Upper lobe of left lung (tissue), 4 donors: ENCODE measurements at regions not wholly inside any gene's neighbourhood (a gene's known extent, or its start where the extent isn't known, plus 50 kb on each side); places are given as distances from the start of the nearest gene placed in this dataset.

ENCODE experiments used
- POLR2A ChIP-seq, 4 donors: fragments of 450-650 bp; IDR thresholded peaks; one replicate each; pipeline ENCODE4 v1.5.1; 2016 to 2017; ENCODE audit warnings: antibody characterized with exemption in 4 of 4, mild to moderate bottlenecking in 2 of 4
- POLR2AphosphoS5 ChIP-seq, 2 donors: sonication (generic); formaldehyde crosslinking; IDR thresholded peaks; one replicate each; pipeline ENCODE4 v1.5.1; 2017; ENCODE audit warnings: antibody characterized with exemption in 2 of 2
- TF ChIP-seq, protein P1 (sequence below), 6 experiments: fragments of 450-650 bp in 4 of 6; fragments of 200-600 bp in 2 of 6; sonication (generic) in 2 of 6; IDR thresholded peaks; one replicate each; pipeline ENCODE4 v1.5.1; 2016 to 2019; ENCODE audit warnings: antibody characterized with exemption in 6 of 6

GRCh38 chr18:51908598-51908944, 431.4 kb upstream of the DCC start:
- TF ChIP-seq POLR2AphosphoS5 (IDR thresholded peaks at IDR 0.05), result no peak
- TF ChIP-seq, protein P1, sequence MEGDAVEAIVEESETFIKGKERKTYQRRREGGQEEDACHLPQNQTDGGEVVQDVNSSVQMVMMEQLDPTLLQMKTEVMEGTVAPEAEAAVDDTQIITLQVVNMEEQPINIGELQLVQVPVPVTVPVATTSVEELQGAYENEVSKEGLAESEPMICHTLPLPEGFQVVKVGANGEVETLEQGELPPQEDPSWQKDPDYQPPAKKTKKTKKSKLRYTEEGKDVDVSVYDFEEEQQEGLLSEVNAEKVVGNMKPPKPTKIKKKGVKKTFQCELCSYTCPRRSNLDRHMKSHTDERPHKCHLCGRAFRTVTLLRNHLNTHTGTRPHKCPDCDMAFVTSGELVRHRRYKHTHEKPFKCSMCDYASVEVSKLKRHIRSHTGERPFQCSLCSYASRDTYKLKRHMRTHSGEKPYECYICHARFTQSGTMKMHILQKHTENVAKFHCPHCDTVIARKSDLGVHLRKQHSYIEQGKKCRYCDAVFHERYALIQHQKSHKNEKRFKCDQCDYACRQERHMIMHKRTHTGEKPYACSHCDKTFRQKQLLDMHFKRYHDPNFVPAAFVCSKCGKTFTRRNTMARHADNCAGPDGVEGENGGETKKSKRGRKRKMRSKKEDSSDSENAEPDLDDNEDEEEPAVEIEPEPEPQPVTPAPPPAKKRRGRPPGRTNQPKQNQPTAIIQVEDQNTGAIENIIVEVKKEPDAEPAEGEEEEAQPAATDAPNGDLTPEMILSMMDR (IDR thresholded peaks at IDR 0.05), result no peak
- TF ChIP-seq POLR2A (IDR thresholded peaks at IDR 0.05), result no peak
